NCI-H82 treated with DMSO at 0.1 percent for 48 hours (cell line): ENCODE measurements at regions not wholly inside any gene's neighbourhood (a gene's known extent, or its start where the extent isn't known, plus 50 kb on each side); places are given as distances from the start of the nearest gene placed in this dataset.
"Not testable (repeated sequence)": the region's sequence is repeated elsewhere in the genome, so short reads cannot be mapped to it uniquely, and the experiment has no call there.

Source experiments
- DNase-seq: peaks from one replicate; lab custom pipeline; 2025; ENCODE audit not compliant: unreplicated experiment; lab: John Stamatoyannopoulos, UW

DNA sequence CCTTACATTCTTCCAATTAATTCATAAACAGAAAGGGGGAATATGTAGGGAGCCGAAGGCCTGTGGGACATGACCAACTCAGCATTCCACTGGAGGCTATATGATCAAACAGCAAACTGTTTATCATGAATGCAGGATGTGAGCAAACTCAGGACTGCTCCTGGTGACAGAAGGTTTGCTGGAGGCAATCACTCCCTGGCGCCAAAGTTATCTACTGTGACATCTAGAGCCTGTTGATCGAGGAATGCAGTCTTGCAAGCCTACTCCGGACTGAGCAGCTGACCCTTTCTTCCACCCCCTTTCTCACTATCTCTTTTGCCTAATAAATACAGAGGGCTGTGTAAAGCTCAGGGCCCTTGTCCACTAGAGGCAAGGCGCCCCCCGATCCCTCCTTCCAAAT lies 122.0 kb upstream of the ZCCHC13 start:
- not testable (repeated sequence) for DNase-seq

DNA sequence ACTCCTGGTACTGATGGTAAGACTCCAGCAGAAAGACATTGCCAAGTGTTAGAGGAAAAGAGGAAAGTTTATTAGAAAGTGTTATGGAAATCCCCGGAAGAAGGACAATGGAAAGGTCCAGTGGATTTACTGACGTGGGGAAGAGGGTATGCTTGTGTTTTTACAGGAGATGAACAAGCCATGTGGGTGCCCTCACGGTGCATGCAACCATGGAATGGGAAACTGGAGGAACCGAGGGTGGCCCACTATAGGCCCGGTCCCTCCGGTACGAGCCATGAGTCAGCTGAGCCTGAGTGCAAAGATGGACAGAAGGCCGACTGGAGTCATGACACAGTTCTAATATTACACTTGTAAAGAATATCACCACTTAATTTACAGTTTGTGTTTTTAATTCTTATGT lies 123.3 kb upstream of the ZCCHC13 start:
- DNase-seq = no peak

- DNase-seq = no peak
Measured at GRCh38 chrX:74179990-74180389, 124.0 kb upstream of the ZCCHC13 start.

DNA sequence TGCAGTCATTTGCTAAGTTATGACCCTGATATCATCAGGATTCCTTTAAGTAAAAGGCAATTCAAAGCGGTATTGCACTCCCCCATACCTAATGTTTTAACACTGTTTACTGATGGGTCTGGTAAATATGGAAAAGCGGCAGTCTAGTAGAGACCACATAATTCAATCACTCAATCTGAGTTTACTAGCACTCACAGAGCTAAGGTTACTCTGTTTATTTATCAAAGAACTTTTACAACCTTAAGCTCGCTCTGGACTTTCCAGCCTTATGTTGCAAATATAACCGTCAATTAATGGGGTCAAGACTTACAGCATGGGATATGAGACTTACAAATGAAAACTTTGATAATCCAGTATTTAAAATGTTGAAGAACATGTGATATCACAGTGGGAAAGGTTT lies 124.5 kb upstream of the ZCCHC13 start:
- no peak for DNase-seq

- no peak for DNase-seq
Measured at GRCh38 chrX:74179071-74179470, 124.9 kb upstream of the ZCCHC13 start.

DNA sequence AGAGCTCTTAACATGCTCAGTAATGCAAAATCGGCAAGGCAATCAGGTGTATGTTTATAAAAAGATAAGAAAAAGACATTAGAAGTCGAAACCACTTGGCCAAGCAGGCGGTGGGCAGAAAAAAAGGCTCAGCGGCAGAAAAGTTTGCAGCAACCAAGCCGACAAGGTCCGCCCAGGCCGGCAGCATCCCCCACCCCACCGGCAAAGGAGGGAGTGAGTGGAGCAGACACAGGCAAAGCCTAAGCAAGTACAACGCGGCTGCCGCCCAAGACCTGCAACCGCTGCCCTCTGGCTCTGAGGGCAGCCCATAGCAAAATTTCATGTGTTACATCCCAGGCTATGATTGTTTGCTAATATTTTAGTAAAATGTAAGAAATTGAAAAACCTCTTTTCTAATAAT lies 125.4 kb upstream of the ZCCHC13 start:
- DNase-seq = no peak

- no peak for DNase-seq
Measured at GRCh38 chrX:74171465-74171864, 132.5 kb upstream of the ZCCHC13 start.

DNA sequence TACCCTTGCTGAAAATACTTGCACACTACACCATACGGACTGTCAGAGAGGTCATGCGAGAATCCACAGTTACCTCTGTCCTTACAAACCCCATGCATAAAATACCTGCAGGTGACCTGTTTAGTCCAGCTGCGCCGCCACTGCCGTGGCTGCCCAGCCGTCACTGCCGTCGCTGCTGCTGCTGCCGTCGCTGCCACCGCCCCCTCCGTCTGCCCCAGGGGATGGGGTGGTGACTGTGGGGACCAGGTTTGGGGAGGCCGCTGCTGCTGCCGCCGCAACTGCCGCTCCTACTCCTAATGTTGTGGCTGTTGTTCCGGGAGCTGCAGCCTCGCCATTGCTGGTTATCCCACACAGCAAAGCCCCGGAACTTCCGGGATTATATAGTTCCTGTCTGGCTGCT lies 141.8 kb upstream of the ZCCHC13 start:
- no peak for DNase-seq

DNA sequence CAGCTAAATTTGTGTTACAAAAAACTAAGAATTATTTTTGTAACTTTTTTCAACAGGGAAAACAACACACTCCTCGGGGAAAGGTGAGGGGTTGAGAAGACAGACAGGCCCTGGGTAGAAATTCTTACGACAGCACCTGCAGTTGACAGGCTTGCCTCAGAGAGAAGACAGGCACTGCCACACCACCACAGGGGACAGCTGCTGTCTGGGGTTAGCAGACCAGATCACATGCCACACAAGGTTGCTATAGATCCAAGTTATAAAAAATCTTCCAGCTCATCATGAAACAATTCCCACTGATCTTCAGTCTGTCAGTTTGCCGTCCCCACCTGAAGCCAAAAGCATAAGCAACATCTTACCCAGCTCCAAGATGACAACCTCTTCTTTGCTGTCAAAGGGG lies 143.2 kb upstream of the ZCCHC13 start:
- DNase-seq = no peak

GRCh38 chrX:74160358-74160757 lies 143.6 kb upstream of the ZCCHC13 start:
- DNase-seq = no peak

DNA sequence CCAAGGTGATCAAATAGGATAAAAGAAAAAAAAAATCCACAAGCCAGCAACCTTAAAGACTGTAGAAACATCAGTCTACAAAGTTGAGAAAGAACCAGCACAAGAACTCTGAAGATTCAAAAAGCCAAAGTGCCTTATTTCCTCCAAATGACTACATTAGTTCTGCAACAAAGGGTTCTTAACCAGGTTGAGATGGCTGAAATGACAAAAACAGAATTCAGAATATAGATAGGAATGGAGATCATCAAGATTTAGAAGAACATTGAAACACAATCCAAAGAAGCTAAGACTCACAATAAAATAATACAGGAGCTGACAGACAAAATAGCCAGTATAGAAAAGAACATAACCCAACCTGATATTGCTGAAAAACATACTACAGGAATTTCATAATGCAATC lies 156.5 kb upstream of the ZCCHC13 start:
- DNase-seq = no peak

- no peak for DNase-seq
Measured at GRCh38 chrX:74138943-74139342, 165.0 kb upstream of the ZCCHC13 start.

GRCh38 chrX:74133156-74133796 lies 170.7 kb upstream of the ZCCHC13 start:
- DNase-seq = peak; percentile 2

DNA sequence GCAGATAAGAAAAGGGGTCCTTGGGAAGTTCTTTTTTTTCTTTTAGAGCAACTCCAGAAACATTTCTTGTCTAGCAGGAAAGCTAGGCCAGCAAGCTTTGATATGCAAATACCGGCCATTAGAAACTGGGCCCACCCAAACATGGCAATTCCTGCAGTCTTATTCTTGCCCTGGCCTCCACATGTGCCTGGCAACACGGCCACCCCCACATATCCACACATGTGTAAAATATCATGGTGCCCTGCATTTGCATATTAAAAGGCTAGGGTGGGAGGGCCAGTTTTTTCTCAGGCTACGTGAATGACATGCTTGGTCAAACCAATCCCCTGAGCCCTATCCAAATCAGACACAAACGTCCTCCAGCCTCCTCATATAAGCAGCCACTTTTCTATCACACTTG lies 171.7 kb upstream of the ZCCHC13 start:
- DNase-seq = no peak

DNA sequence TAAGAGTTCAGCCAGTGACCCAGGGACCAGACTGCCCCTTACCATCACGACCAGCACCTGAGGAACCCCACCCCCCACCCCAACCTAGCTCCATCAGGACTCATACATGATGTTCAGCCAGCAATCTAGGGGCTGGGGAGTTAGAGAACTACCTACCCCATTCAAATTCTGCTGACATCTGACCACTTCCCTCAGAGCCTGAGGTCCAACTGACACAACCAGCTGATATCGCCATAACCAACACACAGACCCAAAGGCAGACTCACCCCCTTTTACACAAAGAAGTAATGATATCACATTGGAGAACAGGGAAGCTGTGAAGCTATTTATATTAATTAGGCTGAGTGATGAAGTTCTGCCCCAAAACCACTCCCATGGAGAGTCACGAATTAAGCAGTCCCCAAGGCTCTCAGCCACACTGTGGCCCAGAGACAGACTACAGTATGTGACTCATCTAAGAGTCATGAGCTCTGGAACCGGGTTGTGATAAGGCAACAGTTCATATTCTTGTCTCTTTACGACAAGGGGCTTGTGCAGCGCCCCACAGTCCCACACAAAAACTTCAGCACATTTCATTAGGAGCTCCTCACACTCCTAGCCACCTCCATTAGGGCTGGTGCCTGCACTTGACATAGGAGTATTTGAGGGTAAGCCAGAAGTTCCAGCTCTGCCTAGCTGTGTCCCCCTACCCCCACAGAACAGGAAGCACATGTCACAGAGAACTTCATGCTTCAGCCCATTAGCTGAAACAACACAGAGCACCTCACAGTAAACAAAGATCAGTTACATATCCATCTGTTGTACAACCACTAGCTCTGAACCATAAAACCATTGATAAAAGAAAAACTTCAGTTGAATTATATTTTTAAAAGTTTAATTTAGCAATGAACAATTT lies 184.7 kb upstream of the ZCCHC13 start:
- no peak for DNase-seq

DNA sequence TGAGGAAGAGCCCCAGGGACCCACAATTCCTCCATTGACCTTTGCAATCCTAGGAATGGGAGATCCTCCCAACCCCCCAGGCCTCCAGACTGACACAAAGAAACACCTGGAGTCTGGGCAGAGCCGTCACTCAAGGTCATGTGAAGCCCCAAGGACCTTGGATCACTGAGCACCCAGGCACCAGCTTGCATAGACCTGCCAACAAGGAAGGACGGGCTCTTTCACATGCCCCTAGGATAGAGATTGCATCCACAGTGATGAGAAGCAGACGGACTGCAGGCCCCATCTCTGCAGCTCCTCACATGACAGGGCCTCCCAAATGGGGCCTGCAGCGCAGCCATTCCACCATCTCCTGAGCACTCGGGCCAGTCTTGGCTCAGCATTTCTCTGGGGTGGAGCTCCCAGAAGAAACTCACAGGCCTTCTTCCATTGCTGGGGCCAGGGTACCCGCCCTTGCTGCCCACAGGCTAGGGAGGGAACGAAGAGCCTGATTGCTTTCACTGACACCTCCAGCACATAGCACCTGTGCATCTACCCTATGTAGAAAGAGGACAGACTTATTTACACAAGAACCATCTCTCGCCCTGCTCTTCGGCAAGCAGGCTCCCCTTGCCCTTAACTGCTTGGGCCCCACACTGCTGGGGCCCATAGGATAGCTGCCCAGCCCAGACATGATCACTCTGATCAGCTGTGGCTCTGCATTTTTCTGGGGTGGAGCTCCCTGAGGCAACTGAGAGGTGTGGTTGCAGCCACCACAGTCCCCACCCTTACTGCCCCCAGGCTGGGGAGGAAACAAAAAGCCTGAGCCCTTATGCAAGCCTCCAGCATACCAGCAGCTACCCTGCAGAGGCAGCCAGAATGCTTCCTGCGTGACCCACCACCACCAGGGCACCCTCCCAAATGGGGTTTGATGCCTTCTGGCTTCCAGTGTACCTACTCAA lies 185.7 kb upstream of the ZCCHC13 start:
- DNase-seq = no peak

GRCh38 chrX:74111245-74111644 lies 192.7 kb upstream of the ZCCHC13 start:
- DNase-seq = no peak

DNA sequence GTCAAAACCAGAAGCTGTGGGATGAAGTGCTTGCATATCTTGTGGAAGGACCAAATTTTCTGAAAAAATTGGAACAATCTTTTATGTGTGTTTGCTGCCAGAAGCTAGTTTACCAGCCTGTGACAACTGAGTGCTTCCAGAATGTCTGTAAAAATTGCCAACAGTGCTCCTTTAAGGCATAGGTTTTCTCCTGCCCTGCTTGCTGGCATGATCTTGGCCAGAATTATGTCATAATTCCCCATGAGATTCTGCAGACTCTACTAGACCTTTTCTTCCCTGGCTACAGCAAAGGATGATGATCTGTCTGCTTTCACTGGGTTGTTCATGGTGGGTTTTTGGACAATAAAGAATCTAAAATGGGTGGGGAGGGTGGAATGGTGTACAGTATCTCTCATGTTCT lies 196.3 kb upstream of the ZCCHC13 start:
- DNase-seq = no peak

DNA sequence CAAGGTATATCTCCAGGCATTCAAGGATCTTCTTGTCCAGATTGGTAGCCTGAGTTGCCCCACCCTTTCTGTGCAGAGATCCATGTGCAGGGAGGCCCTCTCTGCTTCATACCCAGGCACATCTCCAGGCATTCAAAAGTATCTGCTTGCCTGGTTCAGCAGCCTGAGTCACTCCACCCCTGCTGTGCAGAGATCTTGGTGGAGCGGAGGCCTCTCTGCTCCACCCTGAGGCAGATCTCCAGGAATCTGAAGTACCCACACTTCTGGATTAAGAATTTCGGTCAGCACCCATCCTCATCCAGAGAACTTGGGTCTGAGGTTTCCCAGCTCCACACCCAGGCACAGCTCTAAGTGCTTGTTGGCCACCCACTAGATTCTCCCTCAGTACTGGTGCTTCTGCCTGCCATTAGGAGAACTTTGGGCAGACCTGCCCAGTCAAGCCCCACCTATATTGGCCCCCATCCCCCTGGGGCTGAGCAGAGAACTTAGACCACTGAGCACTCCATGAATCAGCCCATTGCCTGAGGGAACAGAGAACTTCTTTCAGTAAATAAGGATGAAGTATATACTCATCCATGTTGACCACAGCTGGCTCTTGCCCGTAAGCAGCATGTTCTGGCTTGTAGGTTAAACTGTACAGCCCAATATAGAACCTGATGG lies 199.5 kb upstream of the ZCCHC13 start:
- no peak for DNase-seq

DNA sequence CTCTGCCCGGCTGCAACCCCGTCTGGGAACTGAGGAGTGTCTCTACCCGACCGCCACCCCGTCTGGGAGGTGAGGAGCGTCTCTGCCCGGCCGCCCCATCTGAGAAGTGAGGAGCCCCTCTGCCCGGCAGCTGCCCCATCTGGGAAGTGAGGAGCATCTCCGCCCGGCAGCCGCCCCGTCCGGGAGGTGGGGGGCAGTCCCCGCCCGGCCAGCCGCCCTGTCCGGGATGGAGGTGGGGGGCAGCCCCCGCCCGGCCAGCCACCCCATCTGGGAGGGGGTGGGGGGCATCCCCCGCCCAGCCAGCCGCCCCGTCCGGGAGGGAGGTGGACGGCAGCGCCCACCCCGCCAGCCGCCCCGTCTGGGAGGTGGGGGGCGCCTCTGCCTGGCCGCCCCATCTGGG lies 205.6 kb upstream of the ZCCHC13 start:
- not testable (repeated sequence) for DNase-seq

DNA sequence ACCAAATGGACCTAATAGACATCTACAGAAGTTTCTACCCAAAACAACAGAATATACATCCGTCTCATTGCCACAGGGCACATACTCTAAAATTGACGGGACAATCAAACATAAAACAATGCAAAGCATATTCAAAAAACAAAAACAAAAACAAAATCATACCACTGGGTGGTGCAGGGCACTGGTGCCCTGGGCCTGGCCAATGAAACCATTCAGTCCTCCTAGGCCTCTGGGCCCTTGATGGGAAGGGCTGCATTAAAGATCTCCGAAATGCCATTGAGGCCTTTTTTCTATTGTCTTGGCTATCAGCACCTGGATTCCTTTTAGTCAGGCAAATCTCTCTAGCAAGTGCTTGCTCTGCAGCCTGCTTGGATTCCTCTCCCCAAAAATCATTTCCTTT lies 213.9 kb upstream of the ZCCHC13 start:
- DNase-seq = no peak
